NCI-H2227 (cell line): ENCODE measurements at regions not wholly inside any gene's neighbourhood (a gene's known extent, or its start where the extent isn't known, plus 50 kb on each side); places are given as distances from the start of the nearest gene placed in this dataset.
"Not testable (repeated sequence)": the region's sequence is repeated elsewhere in the genome, so short reads cannot be mapped to it uniquely, and the experiment has no call there.

ENCODE experiments used
- DNase-seq: peaks from one replicate; lab custom pipeline; 2025; ENCODE audit not compliant: unreplicated experiment; lab: John Stamatoyannopoulos, UW

GRCh38 chr5:119694284-119694683, 64.9 kb downstream of the FAM170A start:
- no peak for DNase-seq

DNA sequence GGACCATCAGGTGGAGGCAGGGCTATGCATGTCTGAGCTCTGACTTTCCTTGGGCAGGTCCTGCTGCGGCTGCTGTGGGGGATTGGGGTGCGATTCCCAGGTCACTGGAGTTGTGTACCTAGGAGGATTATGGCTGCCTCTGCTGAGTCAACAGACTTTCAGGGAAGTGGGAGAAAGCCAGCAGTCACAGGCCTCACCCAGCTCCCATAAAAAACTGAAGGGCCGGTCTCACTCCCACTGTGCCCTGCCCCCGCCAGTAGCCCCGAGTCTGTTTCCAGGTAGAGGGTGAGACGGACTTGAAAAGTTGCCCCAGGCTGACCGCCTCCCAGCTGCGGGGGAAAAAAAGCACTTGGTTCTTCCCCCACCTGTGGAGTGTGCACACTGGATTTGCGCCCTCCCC, 76.7 kb downstream of the FAM170A start:
- DNase-seq, result no peak

DNA sequence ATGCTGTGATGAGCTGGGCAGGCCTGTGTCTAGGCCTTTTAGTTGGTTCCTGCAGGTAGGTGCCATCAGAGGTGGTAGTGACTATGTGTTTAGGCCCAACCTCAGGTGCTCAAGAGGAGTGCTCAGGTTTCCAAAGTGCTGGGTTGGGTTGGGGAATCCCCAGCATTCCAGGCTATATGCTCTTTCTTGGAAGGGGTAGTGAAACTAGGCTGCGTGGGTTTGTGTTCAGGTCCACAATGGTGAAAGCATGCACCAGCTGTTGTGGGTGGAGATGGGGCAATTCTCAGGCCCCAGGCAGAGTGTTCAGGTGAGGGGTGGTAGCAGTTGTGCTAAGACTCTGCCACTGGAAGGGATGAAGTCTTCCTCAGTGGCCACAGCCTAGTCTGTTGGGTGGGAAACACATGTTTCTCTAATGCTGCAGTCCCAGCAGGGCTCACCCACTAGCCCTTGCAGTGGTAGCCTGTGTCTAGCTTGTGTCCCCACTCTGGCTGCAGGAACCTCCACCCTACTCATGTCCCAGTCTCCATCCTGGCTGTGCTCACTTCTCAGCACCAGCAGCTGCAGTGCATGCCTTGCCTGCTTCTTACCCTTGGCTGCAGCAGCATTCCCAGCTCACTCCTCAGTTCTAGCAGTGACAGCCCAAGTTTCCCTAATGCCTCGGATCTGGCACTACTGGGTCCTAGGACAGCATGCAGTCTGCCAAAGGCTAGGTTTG, 78.9 kb downstream of the FAM170A start:
- no peak for DNase-seq

GRCh38 chr5:119721775-119722174, 92.4 kb downstream of the FAM170A start:
- DNase-seq, result no peak

- not testable (repeated sequence) for DNase-seq
These were observed 95.9 kb downstream of the FAM170A start for GRCh38 chr5:119725291-119725690.

GRCh38 chr5:119726544-119726943, 97.2 kb downstream of the FAM170A start:
- DNase-seq, result no peak

GRCh38 chr5:119740225-119740624, 110.9 kb downstream of the FAM170A start:
- DNase-seq, result no peak

GRCh38 chr5:119741691-119742090, 112.3 kb downstream of the FAM170A start:
- no peak for DNase-seq

- no peak for DNase-seq
These were observed 113.0 kb downstream of the FAM170A start for GRCh38 chr5:119742311-119742710.

DNA sequence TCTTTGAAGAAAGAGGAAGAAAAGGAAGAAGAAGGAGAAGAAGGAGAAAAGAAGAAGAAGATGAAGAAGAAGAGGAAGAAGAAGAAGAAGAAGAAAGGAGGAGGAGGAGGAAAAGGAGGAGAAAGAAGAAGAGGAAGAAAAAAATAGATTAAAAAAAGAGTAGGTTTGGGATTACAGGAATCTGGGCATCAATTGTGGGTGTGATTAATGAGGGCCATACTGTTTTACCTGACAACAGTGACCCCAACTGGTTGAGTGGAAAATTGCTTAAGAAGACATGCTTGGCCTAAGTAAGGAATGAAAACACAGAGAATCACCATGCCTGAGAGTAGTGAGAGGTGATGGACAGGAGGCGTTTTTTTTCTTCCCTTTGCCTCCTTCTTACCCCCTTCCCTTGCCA, 114.6 kb downstream of the FAM170A start:
- DNase-seq, result peak; percentile 8

- DNase-seq, result no peak
These were observed 116.6 kb downstream of the FAM170A start for GRCh38 chr5:119745976-119746375.

DNA sequence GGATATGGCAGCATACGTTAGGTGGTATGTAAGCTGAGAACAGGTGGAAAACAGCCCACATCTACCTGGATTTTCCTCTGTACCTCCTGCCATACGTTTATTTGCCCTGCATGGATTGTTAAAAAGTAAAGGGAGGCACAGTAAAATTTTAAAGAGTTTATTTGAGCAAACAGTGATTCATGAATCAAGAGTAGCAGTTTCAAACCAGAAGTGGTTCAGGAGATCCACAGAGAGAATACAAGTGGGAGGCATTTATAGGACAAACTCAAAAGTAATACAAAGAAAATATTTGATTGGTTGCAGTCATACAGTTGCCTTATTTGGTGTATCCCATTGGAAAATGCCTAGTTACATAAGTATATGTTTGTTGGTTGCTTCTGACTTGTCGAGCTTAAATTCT, 117.6 kb downstream of the FAM170A start:
- no peak for DNase-seq

DNA sequence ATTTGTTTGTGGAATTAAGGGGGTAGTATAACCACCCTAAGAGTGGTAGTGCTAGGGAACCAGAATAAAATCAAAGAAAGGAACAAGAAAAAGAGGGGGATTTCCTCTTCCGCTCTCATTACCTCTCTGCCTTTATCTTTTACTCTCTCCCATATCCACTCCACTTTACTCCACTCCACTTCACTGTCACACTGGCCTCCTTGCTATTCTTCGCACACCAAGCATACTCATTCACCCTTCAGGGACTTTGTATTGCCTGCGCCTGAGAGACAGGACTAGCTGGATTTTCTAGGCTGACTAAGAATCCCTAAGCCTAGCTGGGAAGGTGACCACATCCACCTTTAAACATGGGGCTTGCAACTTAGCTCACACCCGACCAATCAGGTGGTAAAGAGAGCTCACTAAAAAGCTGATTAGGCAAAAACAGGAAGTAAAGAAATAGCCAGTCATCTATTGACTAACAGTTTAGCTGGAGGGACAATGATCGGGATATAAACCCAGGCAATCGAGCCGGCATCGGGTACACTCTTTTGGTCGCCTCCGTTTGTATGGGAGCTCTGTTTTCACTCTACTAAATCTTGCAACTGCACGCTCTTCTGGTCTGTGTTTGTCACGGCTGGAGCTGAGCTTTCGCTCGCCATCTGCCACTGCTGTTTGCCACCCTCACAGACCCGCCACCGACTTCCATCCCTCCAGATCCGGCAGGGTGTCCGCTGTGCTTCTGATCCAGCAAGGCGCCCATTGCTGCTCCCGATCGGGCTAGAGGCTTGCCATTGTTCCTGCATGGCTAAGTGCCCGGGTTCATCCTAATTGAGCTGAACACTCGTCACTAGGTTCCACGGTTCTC, 121.8 kb downstream of the FAM170A start:
- no peak for DNase-seq

DNA sequence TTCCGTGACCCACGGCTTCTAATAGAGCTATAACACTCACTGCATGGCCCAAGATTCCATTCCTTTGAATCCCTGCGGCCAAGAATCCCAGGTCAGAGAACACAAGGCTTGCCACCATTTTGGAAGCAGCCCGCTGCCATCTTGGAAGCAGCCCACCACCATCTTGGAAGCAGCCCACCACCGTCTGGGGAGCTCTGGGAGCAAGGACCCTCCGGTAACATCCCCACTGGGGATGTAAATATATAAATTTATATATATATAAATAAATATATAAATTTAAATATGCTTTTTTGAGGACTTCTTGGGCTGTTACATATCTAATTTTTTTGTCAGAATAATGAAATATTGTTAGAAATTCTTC, 122.4 kb downstream of the FAM170A start:
- no peak for DNase-seq

GRCh38 chr5:119752921-119753886, 123.8 kb downstream of the FAM170A start:
- no peak for DNase-seq

DNA sequence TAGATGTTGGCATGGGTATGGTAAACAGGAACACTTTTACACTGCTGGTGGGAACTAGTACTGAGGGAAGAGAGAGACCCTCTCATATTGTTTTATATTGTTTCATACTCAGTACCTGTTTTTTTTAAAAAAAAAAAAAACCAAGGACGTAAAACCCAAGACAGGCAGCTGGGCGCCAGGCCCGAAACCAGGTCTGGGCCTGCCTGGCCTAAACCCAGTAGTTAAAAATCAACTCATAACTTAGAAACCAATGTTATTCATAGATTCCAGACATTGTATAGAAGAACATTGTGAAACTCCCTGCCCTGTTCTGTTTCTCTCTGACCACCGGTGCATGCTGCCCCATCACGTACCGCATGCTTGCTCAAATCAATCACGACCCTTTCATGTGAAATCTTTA, 125.5 kb downstream of the FAM170A start:
- not testable (repeated sequence) for DNase-seq

DNA sequence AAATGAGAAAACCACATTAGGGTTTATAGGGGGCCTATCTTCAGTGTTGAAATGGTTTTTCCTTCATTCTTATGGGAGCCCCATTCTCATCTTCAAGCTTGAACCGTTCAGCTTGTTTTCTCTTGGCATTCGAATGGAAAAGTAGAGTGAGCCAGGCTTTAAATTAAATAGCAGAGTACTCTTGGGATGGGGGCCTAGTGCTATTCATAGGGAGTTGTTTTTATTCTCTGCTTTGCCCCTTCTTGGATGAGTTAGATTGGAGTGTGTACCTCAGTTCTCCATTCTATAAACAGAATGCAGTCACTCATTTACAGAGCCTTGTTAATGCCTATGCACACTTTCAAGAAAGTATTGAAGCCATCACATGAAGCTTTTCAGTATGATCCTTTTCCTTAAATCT, 127.9 kb downstream of the FAM170A start:
- no peak for DNase-seq

DNA sequence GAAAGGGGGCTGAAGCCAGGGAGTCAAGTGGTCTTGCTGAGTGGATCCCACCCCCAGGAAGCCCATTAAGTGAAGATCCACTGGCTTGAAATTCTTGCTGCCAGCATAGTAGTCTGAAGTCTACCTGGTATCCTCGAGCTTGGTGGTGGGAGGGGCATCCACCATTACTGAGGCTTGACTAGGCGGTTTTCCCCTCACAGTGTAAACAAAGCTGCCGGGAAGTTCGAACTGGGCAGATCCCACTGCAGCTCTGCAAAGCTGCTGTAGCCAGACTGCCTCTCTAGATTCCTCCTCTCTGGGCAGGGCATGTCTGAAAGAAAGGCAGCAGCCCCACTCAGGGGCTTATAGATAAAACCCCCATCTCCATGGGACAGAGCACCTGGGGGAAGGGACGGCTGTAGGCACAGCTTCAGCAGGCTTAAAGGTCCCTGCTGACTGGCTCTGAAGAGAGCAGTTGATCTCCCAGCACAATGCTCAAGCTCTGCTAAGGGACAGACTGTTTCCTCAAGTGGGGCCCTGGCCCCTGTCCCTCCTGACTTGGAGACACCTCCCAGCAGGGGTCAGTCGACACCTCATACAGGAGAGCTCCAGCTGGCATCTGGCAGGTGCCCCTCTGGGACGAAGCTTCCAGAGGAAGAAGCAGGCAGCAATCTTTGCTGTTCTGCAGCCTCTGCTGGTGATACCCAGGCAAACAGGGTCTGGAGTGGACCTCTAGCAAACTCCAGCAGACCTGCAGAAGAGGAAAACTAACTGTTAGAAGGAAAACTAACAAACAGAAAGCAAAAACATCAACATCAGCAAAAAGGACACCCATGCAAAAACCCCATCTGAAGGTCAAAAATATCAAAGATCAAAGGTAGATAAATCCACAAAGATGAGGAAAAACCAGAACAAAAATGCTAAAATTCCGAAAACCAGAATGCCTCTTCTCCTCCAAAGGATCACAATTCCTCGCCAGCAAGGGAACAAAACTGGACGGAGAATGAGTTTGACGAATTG, 140.6 kb downstream of the FAM170A start:
- not testable (repeated sequence) for DNase-seq

GRCh38 chr5:119780145-119780544, 150.8 kb downstream of the FAM170A start:
- not testable (repeated sequence) for DNase-seq

- DNase-seq, result no peak
These were observed 155.7 kb downstream of the FAM170A start for GRCh38 chr5:119785057-119785456.
